K562 (cell line): ENCODE measurements at regions not wholly inside any gene's neighbourhood (a gene's known extent, or its start where the extent isn't known, plus 50 kb on each side); places are given as distances from the start of the nearest gene placed in this dataset.
A peak's percentile ranks its signal among the peaks of the same experiment; 100 is the strongest.

Source experiments
- ATAC-seq: fragments of 200-7000 bp; cut with Tn5 transposase; 3 replicates; pipeline ENCODE4 v1.9.1; 2020; ENCODE audit warnings: moderate library complexity
- BruUV-seq: library from RNA; stranded (reverse); fragments of 400-500 nt; replicated peaks from 2 replicates; lab custom pipeline; 2021; lab: Mats Ljungman, UMichigan
- CTCF ChIA-PET: fragments of 300-600 bp; formaldehyde crosslinking; extraction: SDS; loops from one replicate; lab custom pipeline; 2021; ENCODE audit warnings: low intra/inter-chr PET ratio; lab: Yijun Ruan, JAX
- POLR2A ChIA-PET: fragments of 300-600, 350-650 bp; sonication (Branson Sonifier 250); formaldehyde crosslinking; extraction: SDS; loops from one replicate; lab custom pipeline; 2021; ENCODE audit warnings: antibody characterized with exemption, inconsistent platforms; lab: Yijun Ruan, JAX
- DNase-seq, 4 experiments: peaks; one replicate each; pipeline versions ENCODE4 v3.0.0 to v3.0.0-alpha.2; 2011 to 2018; ENCODE audit warnings: low spot score in 3 of 4, mixed read lengths in 3 of 4; ENCODE audit errors: extremely low read depth in 1 of 4
- FAIRE-seq: peaks from 2 replicates; lab custom pipeline; 2011; peaks lifted over from hg19 to GRCh38; lab: Jason Lieb, UNC
- H2AFZ ChIP-seq: 2 replicates; pipeline ENCODE4 v1.6.0; 2011; ENCODE audit warnings: low read depth, low read length, control low read depth, inconsistent platforms
- H3K27ac ChIP-seq: fragments of 200-600 bp; 3 replicates; pipeline ENCODE4 v1.8.0; 2011; ENCODE audit warnings: low read depth, mild to moderate bottlenecking, control low read depth, inconsistent platforms, low read length, moderate library complexity, mixed read lengths; ENCODE audit errors: extremely low read depth
- H3K27me3 ChIP-seq, 2 experiments: fragments of 300-600 bp in 1 of 2; 2 replicates in 1 of 2; 3 replicates in 1 of 2; pipeline versions ENCODE4 v1.6.0 to v1.8.0; 2011; ENCODE audit warnings: inconsistent platforms in 2 of 2, low read length in 2 of 2, mild to moderate bottlenecking in 1 of 2, mixed read lengths in 1 of 2, moderate library complexity in 1 of 2; ENCODE audit not compliant: control insufficient read depth in 2 of 2, insufficient read depth in 2 of 2
- H3K36me3 ChIP-seq: fragments of 300-600 bp; 3 replicates; pipeline ENCODE4 v1.8.0; 2011; ENCODE audit warnings: mild to moderate bottlenecking, low read length, inconsistent platforms; ENCODE audit not compliant: control insufficient read depth, insufficient read depth
- H3K4me1 ChIP-seq, 2 experiments: fragments of 200-600 bp in 1 of 2; replicated peaks in 1 of 2; 2 replicates in 1 of 2; 3 replicates in 1 of 2; pipeline versions ENCODE4 v1.5.1 to v1.8.0; 2011; ENCODE audit warnings: inconsistent platforms in 2 of 2, low read length in 2 of 2, mild to moderate bottlenecking in 1 of 2, mixed read lengths in 1 of 2, moderate library complexity in 1 of 2; ENCODE audit not compliant: control insufficient read depth in 2 of 2, insufficient read depth in 2 of 2
- H3K4me2 ChIP-seq: 2 replicates; pipeline ENCODE4 v1.6.1; 2011; ENCODE audit warnings: low read length, control low read depth, inconsistent platforms, mixed read lengths; ENCODE audit not compliant: insufficient read depth
- H3K4me3 ChIP-seq: fragments of 200-600 bp; sonication (generic), shearing (Covaris generic); 2 replicates; pipeline ENCODE4 v1.5.1; 2016; ENCODE audit warnings: control low read depth, inconsistent platforms
- H3K79me2 ChIP-seq: fragments of 200-600 bp; 3 replicates; pipeline ENCODE4 v1.8.0; 2011; ENCODE audit warnings: low read length, inconsistent platforms; ENCODE audit not compliant: control insufficient read depth, insufficient read depth
- H3K9ac ChIP-seq, 2 experiments: 2 replicates each; pipeline versions ENCODE4 v1.6.0 to v1.6.1; 2011; ENCODE audit warnings: low read depth in 2 of 2, low read length in 2 of 2, control low read depth in 1 of 2, inconsistent platforms in 1 of 2, mild to moderate bottlenecking in 1 of 2, mixed read lengths in 1 of 2; ENCODE audit not compliant: insufficient read depth in 1 of 2
- H3K9me1 ChIP-seq: one replicate; pipeline ENCODE4 v1.6.0; 2011; ENCODE audit warnings: inconsistent platforms, mild to moderate bottlenecking, low read length, moderate library complexity; ENCODE audit not compliant: control insufficient read depth, insufficient read depth
- H3K9me3 ChIP-seq: replicated peaks from 2 replicates; pipeline ENCODE4 v1.5.1; 2011; ENCODE audit warnings: low read depth, low read length, inconsistent platforms; ENCODE audit not compliant: control insufficient read depth, insufficient read depth
- H4K20me1 ChIP-seq: replicated peaks from 2 replicates; pipeline ENCODE4 v1.6.1; 2011; ENCODE audit warnings: low read length, inconsistent platforms, mixed read lengths; ENCODE audit not compliant: control insufficient read depth, insufficient read depth
- CBFB ChIP-seq: sonication (generic); formaldehyde crosslinking; IDR thresholded peaks from 2 replicates; pipeline ENCODE4 v1.4.0; 2020; ENCODE audit warnings: mild to moderate bottlenecking, missing genetic modification reagents
- EZH2 ChIP-seq: IDR thresholded peaks from 2 replicates; pipeline ENCODE4 v1.6.1; 2012; ENCODE audit warnings: low read depth, mild to moderate bottlenecking, inconsistent platforms, low read length, borderline replicate concordance
- MAZ ChIP-seq, 2 experiments: fragments of 450-650 bp in 1 of 2; sonication (generic) in 1 of 2; formaldehyde crosslinking; IDR thresholded peaks in 1 of 2; conservative IDR thresholded peaks in 1 of 2; 2 replicates each; pipeline versions ENCODE4 v1.4.0 to v1.5.0; 2020; ENCODE audit warnings: mild to moderate bottlenecking in 1 of 2, missing genetic modification reagents in 1 of 2
- MEF2D ChIP-seq: conservative IDR thresholded peaks from 2 replicates; pipeline ENCODE4 v1.6.1; 2016; ENCODE audit warnings: low read depth, missing genetic modification characterization, missing compliant biosample characterization
- NR2C2 ChIP-seq, 2 experiments: fragments of 200-800 bp in 1 of 2; sonication (Bioruptor generic) in 1 of 2; sonication (generic) in 1 of 2; formaldehyde crosslinking in 1 of 2; IDR thresholded peaks; 2 replicates each; pipeline versions ENCODE4 v1.6.1 to v1.8.0; 2016 to 2022; ENCODE audit warnings: mild to moderate bottlenecking in 1 of 2, missing compliant biosample characterization in 1 of 2, missing genetic modification characterization in 1 of 2, missing genetic modification reagents in 1 of 2
- RCOR1 ChIP-seq, 2 experiments: IDR thresholded peaks; 2 replicates each; pipeline ENCODE4 v1.6.1; 2012; ENCODE audit warnings: low read depth in 2 of 2, low read length in 2 of 2, borderline replicate concordance in 1 of 2, improper control_type of control experiment in 1 of 2
- ZNF431 ChIP-seq: sonication (generic); formaldehyde crosslinking; IDR thresholded peaks from 2 replicates; pipeline ENCODE4 v1.8.0; 2022; ENCODE audit warnings: mild to moderate bottlenecking, missing genetic modification reagents
- ZNF584 ChIP-seq: fragments of 200-800 bp; sonication (Bioruptor generic); IDR thresholded peaks from 2 replicates; pipeline ENCODE4 v1.6.1; 2016; ENCODE audit warnings: low read depth, mild to moderate bottlenecking, missing genetic modification characterization, missing compliant biosample characterization
- ZNF780A ChIP-seq: fragments of 250-450 bp; sonication (Bioruptor Pico); IDR thresholded peaks from 2 replicates; pipeline ENCODE4 v1.5.0; 2021; ENCODE audit warnings: mild to moderate bottlenecking
- WGBS: fragments of 100-300 bp; shearing (Covaris generic); methylation state at CpG from one replicate; pipeline ENCODE4 v1.1.6; 2016; ENCODE audit warnings: low coverage, mixed read lengths; ENCODE audit not compliant: insufficient coverage; ENCODE audit errors: missing lambda C conversion rate; 5-methylcytosine and 5-hydroxymethylcytosine counted together
- in situ Hi-C: fragments of 300-500 bp; cut with MboI; formaldehyde crosslinking; loops from 4 replicates; pipeline ENCODE4 v1.15.0; 2018; ENCODE audit warnings: inconsistent platforms, mixed read lengths
- intact Hi-C: fragments of 100-400 bp; cut with micrococcal nuclease; formaldehyde crosslinking; loops from 2 replicates; pipeline ENCODE4 v1.14.2; 2022

DNA sequence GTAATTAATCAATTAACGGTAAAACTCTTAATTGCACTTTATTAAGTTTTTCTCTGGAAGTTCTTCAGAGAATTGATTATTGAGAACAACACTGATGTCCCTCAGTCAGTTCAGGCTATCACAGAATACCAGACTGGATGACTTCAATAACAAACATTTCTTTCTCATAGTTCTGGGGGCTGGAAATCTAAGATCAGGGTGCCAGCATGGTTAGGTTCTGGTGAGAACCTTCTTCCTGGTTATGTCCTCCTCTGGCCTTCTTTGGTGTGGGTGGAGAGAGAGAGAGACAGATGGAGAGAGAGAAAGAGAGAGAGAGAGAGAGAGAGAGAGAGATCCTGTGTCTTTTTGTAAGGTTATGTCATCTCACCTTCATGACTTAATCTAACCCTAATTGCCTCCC, 71.4 kb upstream of the DAP start:
- in situ Hi-C loops (no loop called here), intact Hi-C loops (no loop called here)
- Histone ChIP-seq H3K4me1 (no peaks in the 10 kb centered on the region), H3K27ac (no peak overlapping the region), H3K36me3 (no peaks in the 10 kb centered on the region), H3K27me3 (peaks cover 7 to 11% of the 10 kb centered on the region in 2 experiments; a peak in 3 of 5 replicates), H3K4me2 (no peak overlapping the region), H2AFZ (no peak overlapping the region), H3K4me3 (no peak overlapping the region), H3K9ac (no peak overlapping the region), H3K9me1 (no peaks in the 10 kb centered on the region), H3K9me3 (no peaks in the 10 kb centered on the region), H3K79me2 (no peaks in the 10 kb centered on the region), H4K20me1 (no peaks in the 10 kb centered on the region)
- 0% methylated on average over 1 of the region's 1 CpG for WGBS
- no peak for TF ChIP-seq EZH2
- no peak for TF ChIP-seq RCOR1 (IDR thresholded peaks at IDR 0.05; ENCODE audit: borderline replicate concordance in 1 of 2, low read depth in 2 of 2, low read length in 2 of 2)
- no peak for TF ChIP-seq NR2C2 (CRISPR knock-in tag; IDR thresholded peaks at IDR 0.05)
- TF ChIP-seq NR2C2 (tag; IDR thresholded peaks at IDR 0.05): no peak
- TF ChIP-seq MEF2D (tag): no peak
- TF ChIP-seq ZNF780A (CRISPR knock-in tag): no peak
- TF ChIP-seq CBFB (CRISPR knock-in tag): no peak
- no peak for TF ChIP-seq ZNF584 (CRISPR knock-in tag)
- no peak for TF ChIP-seq ZNF431 (CRISPR knock-in tag)
- TF ChIP-seq MAZ (CRISPR knock-in tag; conservative IDR thresholded peaks at IDR 0.05 in 1 of 2, IDR thresholded peaks at IDR 0.05 in 1 of 2): no peak
- no TSS peak for BruUV-seq
- CTCF ChIA-PET: no interaction called here
- no peak for DNase-seq
- POLR2A ChIA-PET: interaction anchor here (0.7 to 1.3 kb wide), 3 partner anchors 11 to 173 kb away, joined by 3 read pairs; no protein-coding TSS in a partner anchor
- FAIRE-seq: peak; percentile 46
- no peak for ATAC-seq
